ENCODE measurements at regions not wholly inside any gene's neighbourhood (a gene's known extent, or its start where the extent isn't known, plus 50 kb on each side); places are given as distances from the start of the nearest gene placed in this dataset.

DNA sequence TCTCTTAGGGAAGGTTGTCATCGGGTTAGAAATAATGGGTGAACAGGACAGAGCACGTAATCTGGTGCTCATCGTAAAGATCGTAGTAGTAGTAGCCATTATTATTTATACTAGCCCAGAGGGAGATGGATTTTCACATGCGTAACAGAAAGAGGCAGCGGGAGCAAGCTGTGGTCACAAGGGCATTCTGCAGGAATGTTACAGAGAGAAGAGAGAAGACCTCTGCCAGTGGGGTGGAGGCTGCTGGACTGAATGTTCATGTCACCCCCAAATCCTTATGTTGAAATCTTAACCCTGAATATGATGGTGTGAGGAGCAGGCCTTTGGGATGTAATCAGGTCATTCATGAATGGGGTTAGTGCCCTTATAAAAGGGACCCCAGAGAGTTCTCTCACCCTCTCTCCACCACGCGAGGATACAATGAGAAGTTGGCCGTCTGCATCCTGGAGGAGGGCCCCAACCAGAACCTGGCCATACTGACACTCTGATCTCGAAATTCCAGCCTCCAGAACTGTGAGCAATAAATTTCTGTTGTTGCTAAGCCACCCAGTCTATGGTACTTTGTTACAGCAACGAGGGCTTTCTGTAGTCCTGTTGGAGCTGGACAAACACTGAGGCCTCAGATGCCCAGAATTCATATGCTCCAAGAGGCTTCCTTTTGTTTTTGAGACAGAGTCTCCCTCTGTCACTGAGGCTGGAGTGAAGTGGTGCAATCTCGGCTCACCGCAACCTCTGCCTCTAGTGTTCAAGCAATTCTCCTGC lies 131.2 kb upstream of the MED13L start:
- dilution Hi-C loops (cut with MboI; ENCODE audit: extremely low pct_ligation_motif_present, low sequenced_read_pairs) (no loop called here), intact Hi-C loops (cut with micrococcal nuclease) (no loop called here)
- Histone ChIP-seq H3K9me3 (replicated peaks; ENCODE audit: control insufficient read depth, insufficient read depth, low read length) (no peaks in the 10 kb centered on the region), H3K4me1 (ENCODE audit: control insufficient read depth, extremely low read depth, insufficient read depth, low read length) (no peaks in the 10 kb centered on the region), H3K4me2 (ENCODE audit: insufficient read depth, low read length) (no peak overlapping the region), H3K27ac (ENCODE audit: insufficient read depth, low read depth, low read length) (no peak overlapping the region), H3K79me2 (ENCODE audit: control insufficient read depth, insufficient read depth, low read length) (no peaks in the 10 kb centered on the region), H3K4me3 (replicated peaks in 1 of 3; ENCODE audit: insufficient read depth in 1 of 3, low read depth in 1 of 3, low read length in 3 of 3) (no peak overlapping the region), H4K20me1 (replicated peaks; ENCODE audit: control insufficient read depth, extremely low read depth, insufficient read depth, low read length) (no peaks in the 10 kb centered on the region), H3K9ac (replicated peaks; ENCODE audit: extremely low read depth, insufficient read depth, low read length) (no peak overlapping the region), H3K9me1 (replicated peaks; ENCODE audit: control insufficient read depth, extremely low read depth, insufficient read depth, low read length) (no peaks in the 10 kb centered on the region), H3K36me3 (ENCODE audit: control insufficient read depth in 2 of 2, extremely low read depth in 1 of 2, insufficient read depth in 2 of 2, low read length in 2 of 2) (no peaks in the 10 kb centered on the region), H2AFZ (ENCODE audit: low read depth, low read length) (no peak overlapping the region), H3K27me3 (ENCODE audit: control insufficient read depth in 2 of 2, insufficient read depth in 2 of 2, low read length in 2 of 2) (no peaks in the 10 kb centered on the region)
- TF ChIP-seq POLR2A (IDR thresholded peaks at IDR 0.05; ENCODE audit: low read depth, low read length), result no peak
- TF ChIP-seq, protein P1, sequence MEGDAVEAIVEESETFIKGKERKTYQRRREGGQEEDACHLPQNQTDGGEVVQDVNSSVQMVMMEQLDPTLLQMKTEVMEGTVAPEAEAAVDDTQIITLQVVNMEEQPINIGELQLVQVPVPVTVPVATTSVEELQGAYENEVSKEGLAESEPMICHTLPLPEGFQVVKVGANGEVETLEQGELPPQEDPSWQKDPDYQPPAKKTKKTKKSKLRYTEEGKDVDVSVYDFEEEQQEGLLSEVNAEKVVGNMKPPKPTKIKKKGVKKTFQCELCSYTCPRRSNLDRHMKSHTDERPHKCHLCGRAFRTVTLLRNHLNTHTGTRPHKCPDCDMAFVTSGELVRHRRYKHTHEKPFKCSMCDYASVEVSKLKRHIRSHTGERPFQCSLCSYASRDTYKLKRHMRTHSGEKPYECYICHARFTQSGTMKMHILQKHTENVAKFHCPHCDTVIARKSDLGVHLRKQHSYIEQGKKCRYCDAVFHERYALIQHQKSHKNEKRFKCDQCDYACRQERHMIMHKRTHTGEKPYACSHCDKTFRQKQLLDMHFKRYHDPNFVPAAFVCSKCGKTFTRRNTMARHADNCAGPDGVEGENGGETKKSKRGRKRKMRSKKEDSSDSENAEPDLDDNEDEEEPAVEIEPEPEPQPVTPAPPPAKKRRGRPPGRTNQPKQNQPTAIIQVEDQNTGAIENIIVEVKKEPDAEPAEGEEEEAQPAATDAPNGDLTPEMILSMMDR (IDR thresholded peaks at IDR 0.05; ENCODE audit: extremely low read depth in 1 of 2, insufficient read depth in 1 of 2, low read depth in 1 of 2, low read length in 2 of 2), result no peak
- TF ChIP-seq, protein P2, sequence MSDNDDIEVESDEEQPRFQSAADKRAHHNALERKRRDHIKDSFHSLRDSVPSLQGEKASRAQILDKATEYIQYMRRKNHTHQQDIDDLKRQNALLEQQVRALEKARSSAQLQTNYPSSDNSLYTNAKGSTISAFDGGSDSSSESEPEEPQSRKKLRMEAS (IDR thresholded peaks at IDR 0.05; ENCODE audit: insufficient read depth, insufficient read length), result no peak
- TF ChIP-seq FOS (IDR thresholded peaks at IDR 0.05; ENCODE audit: borderline replicate concordance, insufficient read depth, low read length), result no peak
- no peak for TF ChIP-seq MYC (IDR thresholded peaks at IDR 0.05; ENCODE audit: low read depth, low read length)
- TF ChIP-seq EZH2 (IDR thresholded peaks at IDR 0.05; ENCODE audit: borderline replicate concordance, low read depth, low read length, severe bottlenecking), result no peak
- TF ChIP-seq POLR2AphosphoS5 (IDR thresholded peaks at IDR 0.05; ENCODE audit: insufficient read depth, low read depth, low read length), result no peak
- no peak for TF ChIP-seq GATA2 (IDR thresholded peaks at IDR 0.05; ENCODE audit: insufficient read depth, insufficient read length, low read depth, low read length)
- TF ChIP-seq JUN (IDR thresholded peaks at IDR 0.05; ENCODE audit: borderline replicate concordance, insufficient read depth, insufficient read length, low read depth), result no peak
- DNase-seq (ENCODE audit: low read depth, low spot score) (no peak), FAIRE-seq (no peak)
- ChIA-PET CTCF (no interaction called here), POLR2A (no interaction called here)
- BruUV-seq (replicated peaks), result no TSS peak
